Keratinocyte (primary cell): ENCODE measurements at regions not wholly inside any gene's neighbourhood (a gene's known extent, or its start where the extent isn't known, plus 50 kb on each side); places are given as distances from the start of the nearest gene placed in this dataset.

ENCODE experiments used
- DNase-seq: peaks from one replicate; pipeline ENCODE4 v3.0.0-alpha.2; 2011; ENCODE audit warnings: low read depth, missing footprints, low spot score
- FAIRE-seq: peaks from 2 replicates; lab custom pipeline; 2011; peaks lifted over from hg19 to GRCh38; lab: Jason Lieb, UNC
- H2AFZ ChIP-seq: 2 replicates; pipeline ENCODE4 v1.6.0; 2012; ENCODE audit warnings: low read length, control low read depth, inconsistent platforms; ENCODE audit not compliant: control insufficient read depth
- H3K27ac ChIP-seq: 2 replicates; pipeline ENCODE4 v1.5.1; 2011; ENCODE audit warnings: low read length; ENCODE audit not compliant: control insufficient read depth, insufficient read depth
- H3K27me3 ChIP-seq: 3 replicates; pipeline ENCODE4 v1.6.0; 2011; ENCODE audit warnings: low read length; ENCODE audit not compliant: control insufficient read depth, insufficient read depth; ENCODE audit errors: extremely low read depth
- H3K36me3 ChIP-seq, 2 experiments: 2 replicates in 1 of 2; 3 replicates in 1 of 2; pipeline ENCODE4 v1.5.1; 2011; ENCODE audit warnings: low read length in 2 of 2, mild to moderate bottlenecking in 1 of 2; ENCODE audit not compliant: control insufficient read depth in 2 of 2, insufficient read depth in 2 of 2; ENCODE audit errors: extremely low read depth in 1 of 2
- H3K4me1 ChIP-seq: 3 replicates; pipeline ENCODE4 v1.5.1; 2011; ENCODE audit warnings: low read length; ENCODE audit not compliant: control insufficient read depth, insufficient read depth; ENCODE audit errors: extremely low read depth
- H3K4me2 ChIP-seq: 3 replicates; pipeline ENCODE4 v1.6.0; 2011; ENCODE audit warnings: low read depth, low read length; ENCODE audit not compliant: control insufficient read depth, insufficient read depth; ENCODE audit errors: extremely low read depth
- H3K4me3 ChIP-seq, 3 experiments: fragments of 200-600 bp in 1 of 3; sonication (generic) in 1 of 3; 2 replicates in 2 of 3; 3 replicates in 1 of 3; pipeline ENCODE4 v1.5.1; 2011 to 2016; ENCODE audit warnings: low read length in 3 of 3, mild to moderate bottlenecking in 3 of 3, control low read depth in 2 of 3, inconsistent platforms in 1 of 3, low read depth in 1 of 3, mixed read lengths in 1 of 3, mixed run types in 1 of 3, moderate library complexity in 1 of 3; ENCODE audit not compliant: control insufficient read depth in 2 of 3, insufficient read depth in 2 of 3; ENCODE audit errors: extremely low read depth in 1 of 3
- H3K79me2 ChIP-seq: 2 replicates; pipeline ENCODE4 v1.6.0; 2012; ENCODE audit warnings: low read length; ENCODE audit not compliant: control insufficient read depth, insufficient read depth
- H3K9ac ChIP-seq: 3 replicates; pipeline ENCODE4 v1.6.0; 2011; ENCODE audit warnings: low read length; ENCODE audit not compliant: control insufficient read depth, insufficient read depth; ENCODE audit errors: extremely low read depth
- H3K9me1 ChIP-seq: 3 replicates; pipeline ENCODE4 v1.6.0; 2011; ENCODE audit warnings: low read length; ENCODE audit not compliant: control insufficient read depth, insufficient read depth; ENCODE audit errors: extremely low read depth
- H3K9me3 ChIP-seq: 2 replicates; pipeline ENCODE4 v1.5.1; 2012; ENCODE audit warnings: low read depth, low read length; ENCODE audit not compliant: control insufficient read depth
- H4K20me1 ChIP-seq: 3 replicates; pipeline ENCODE4 v1.6.0; 2011; ENCODE audit warnings: low read length; ENCODE audit not compliant: control insufficient read depth, insufficient read depth; ENCODE audit errors: extremely low read depth
- CTCF ChIP-seq, 3 experiments: IDR thresholded peaks in 1 of 3; conservative IDR thresholded peaks in 1 of 3; optimal IDR thresholded peaks in 1 of 3; 2 replicates in 2 of 3; 3 replicates in 1 of 3; pipeline versions ENCODE3 to v1.5.1; 2011; ENCODE audit warnings: low read length in 3 of 3, mild to moderate bottlenecking in 3 of 3, moderate library complexity in 2 of 3, control low read depth in 1 of 3, inconsistent platforms in 1 of 3; ENCODE audit not compliant: insufficient read depth in 2 of 3; ENCODE audit errors: extremely low read depth in 1 of 3
- EZH2 ChIP-seq: IDR thresholded peaks from one replicate; pipeline ENCODE4 v1.6.1; 2012; ENCODE audit warnings: inconsistent platforms, mild to moderate bottlenecking, low read length, moderate library complexity
- dilution Hi-C: fragments of 300-500 bp; cut with MboI; formaldehyde crosslinking; loops from one replicate; pipeline ENCODE4 v1.7.0; 2020; ENCODE audit warnings: low sequenced_read_pairs; ENCODE audit not compliant: extremely low pct_ligation_motif_present

GRCh38 chr12:75965661-75966060 is 65.9 kb downstream of the PHLDA1 start:
- Histone ChIP-seq H3K9me3 (no peaks in the 10 kb centered on the region), H3K4me1 (peaks cover 9% of the 10 kb centered on the region), H3K79me2 (no peaks in the 10 kb centered on the region), H3K9ac (no peak overlapping the region), H3K4me2 (no peak overlapping the region), H3K4me3 (no peak overlapping the region), H3K27me3 (no peaks in the 10 kb centered on the region), H4K20me1 (no peaks in the 10 kb centered on the region), H3K27ac (no peak overlapping the region), H3K9me1 (no peaks in the 10 kb centered on the region), H3K36me3 (no peaks in the 10 kb centered on the region), H2AFZ (no peak overlapping the region)
- TF ChIP-seq EZH2 (no peak), CTCF (optimal IDR thresholded peaks at IDR 0.05 in 1 of 3, IDR thresholded peaks at IDR 0.05 in 1 of 3, conservative IDR thresholded peaks at IDR 0.05 in 1 of 3; ENCODE audit: extremely low read depth in 1 of 3, insufficient read depth in 2 of 3, low read length in 3 of 3) (no peak)
- DNase-seq (no peak), FAIRE-seq (no peak)
- dilution Hi-C loops, result no loop called here

GRCh38 chr12:75964150-75964549 is 67.4 kb downstream of the PHLDA1 start:
- FAIRE-seq (no peak), DNase-seq (no peak)
- Histone ChIP-seq H3K4me3 (no peak overlapping the region), H3K79me2 (no peaks in the 10 kb centered on the region), H3K27ac (no peak overlapping the region), H3K4me2 (no peak overlapping the region), H3K9ac (no peak overlapping the region), H2AFZ (no peak overlapping the region), H3K36me3 (no peaks in the 10 kb centered on the region), H3K9me3 (no peaks in the 10 kb centered on the region), H4K20me1 (no peaks in the 10 kb centered on the region), H3K9me1 (no peaks in the 10 kb centered on the region), H3K27me3 (no peaks in the 10 kb centered on the region), H3K4me1 (peaks cover 9% of the 10 kb centered on the region)
- dilution Hi-C loops, result no loop called here
- no peak for TF ChIP-seq EZH2
- no peak for TF ChIP-seq CTCF (optimal IDR thresholded peaks at IDR 0.05 in 1 of 3, IDR thresholded peaks at IDR 0.05 in 1 of 3, conservative IDR thresholded peaks at IDR 0.05 in 1 of 3; ENCODE audit: extremely low read depth in 1 of 3, insufficient read depth in 2 of 3, low read length in 3 of 3)
